8988T (cell line): ENCODE measurements at regions not wholly inside any gene's neighbourhood (a gene's known extent, or its start where the extent isn't known, plus 50 kb on each side); places are given as distances from the start of the nearest gene placed in this dataset.

ENCODE experiments used
- DNase-seq: peaks from one replicate; pipeline ENCODE4 v3.0.0; 2011

- DNase-seq: no peak
Observed at GRCh38 chr12:93944911-93945310, 203.5 kb upstream of the PLXNC1 start.

GRCh38 chr12:93946542-93947150, 201.7 kb upstream of the PLXNC1 start:
- DNase-seq: no peak

GRCh38 chr12:93947486-93947885, 200.9 kb upstream of the PLXNC1 start:
- DNase-seq: no peak

- DNase-seq: no peak
Observed at GRCh38 chr12:93950311-93950710, 198.1 kb upstream of the PLXNC1 start.

- DNase-seq: no peak
Observed at GRCh38 chr12:93954166-93955112, 193.9 kb upstream of the PLXNC1 start.

- no peak for DNase-seq
Observed at GRCh38 chr12:93956551-93956950, 191.8 kb upstream of the PLXNC1 start.

GRCh38 chr12:93957168-93957567, 191.2 kb upstream of the PLXNC1 start:
- no peak for DNase-seq

GRCh38 chr12:93957870-93958269, 190.5 kb upstream of the PLXNC1 start:
- no peak for DNase-seq

GRCh38 chr12:93959657-93960056, 188.7 kb upstream of the PLXNC1 start:
- no peak for DNase-seq

- DNase-seq: no peak
Observed at GRCh38 chr12:93960521-93960920, 187.9 kb upstream of the PLXNC1 start.

GRCh38 chr12:93962336-93962735, 186.0 kb upstream of the PLXNC1 start:
- no peak for DNase-seq

GRCh38 chr12:93964936-93965335, 183.4 kb upstream of the PLXNC1 start:
- DNase-seq: no peak

- DNase-seq: no peak
Observed at GRCh38 chr12:93966516-93967133, 181.8 kb upstream of the PLXNC1 start.

- DNase-seq: no peak
Observed at GRCh38 chr12:93967454-93967853, 180.9 kb upstream of the PLXNC1 start.

GRCh38 chr12:93968536-93969285, 179.7 kb upstream of the PLXNC1 start:
- no peak for DNase-seq

GRCh38 chr12:93970900-93971688, 177.3 kb upstream of the PLXNC1 start:
- no peak for DNase-seq

GRCh38 chr12:93972411-93973208, 175.8 kb upstream of the PLXNC1 start:
- DNase-seq: no peak

GRCh38 chr12:93974252-93974651, 174.1 kb upstream of the PLXNC1 start:
- DNase-seq: no peak

- no peak for DNase-seq
Observed at GRCh38 chr12:93976024-93976423, 172.4 kb upstream of the PLXNC1 start.

GRCh38 chr12:93977081-93977480, 171.3 kb upstream of the PLXNC1 start:
- no peak for DNase-seq

GRCh38 chr12:93978553-93978952, 169.8 kb upstream of the PLXNC1 start:
- DNase-seq: no peak
